OCI-LY1 (cell line): ENCODE measurements at regions not wholly inside any gene's neighbourhood (a gene's known extent, or its start where the extent isn't known, plus 50 kb on each side); places are given as distances from the start of the nearest gene placed in this dataset.

Experiments used
- H2AFZ ChIP-seq: fragments of 200-600 bp; sonication (generic), shearing (Covaris generic); 2 replicates; pipeline ENCODE4 v1.6.0; 2014; ENCODE audit warnings: antibody characterized with exemption, mild to moderate bottlenecking, low read length
- H3F3A ChIP-seq: fragments of 200-600 bp; sonication (generic), shearing (Covaris generic); 2 replicates; pipeline ENCODE4 v1.6.0; 2014; ENCODE audit warnings: mild to moderate bottlenecking, antibody characterized with exemption, low read length, moderate library complexity; ENCODE audit not compliant: insufficient read depth
- H3K27ac ChIP-seq: fragments of 200-600 bp; sonication (generic); 2 replicates; pipeline ENCODE4 v1.5.1; 2014; ENCODE audit warnings: low read length, mixed run types, mild to moderate bottlenecking, low read depth; ENCODE audit not compliant: poor library complexity, severe bottlenecking
- H3K27me3 ChIP-seq: fragments of 200-600 bp; sonication (generic); 2 replicates; pipeline ENCODE4 v1.6.0; 2014; ENCODE audit warnings: antibody characterized with exemption, mild to moderate bottlenecking, low read length, moderate library complexity; ENCODE audit not compliant: insufficient read depth
- H3K36me3 ChIP-seq: fragments of 200-600 bp; sonication (generic); 2 replicates; pipeline ENCODE4 v1.6.1; 2014; ENCODE audit warnings: mild to moderate bottlenecking, antibody characterized with exemption, low read length, moderate library complexity, mixed read lengths; ENCODE audit not compliant: insufficient read depth
- H3K4me1 ChIP-seq: fragments of 200-600 bp; sonication (generic); 2 replicates; pipeline ENCODE4 v1.5.1; 2014; ENCODE audit warnings: mild to moderate bottlenecking, low read length, moderate library complexity; ENCODE audit not compliant: insufficient read depth, severe bottlenecking
- H3K4me2 ChIP-seq: fragments of 200-600 bp; sonication (generic), shearing (Covaris generic); 2 replicates; pipeline ENCODE4 v1.6.1; 2014; ENCODE audit warnings: low read length
- H3K4me3 ChIP-seq: fragments of 200-600 bp; sonication (generic); 2 replicates; pipeline ENCODE4 v1.5.1; 2014; ENCODE audit warnings: low read length, low read depth, mild to moderate bottlenecking, mixed read lengths; ENCODE audit not compliant: poor library complexity, severe bottlenecking
- H3K79me2 ChIP-seq: fragments of 200-600 bp; shearing (Covaris generic); 2 replicates; pipeline ENCODE4 v1.6.1; 2016; ENCODE audit warnings: mixed run types, low read length, mixed read lengths; ENCODE audit not compliant: insufficient read depth
- H3K9ac ChIP-seq: fragments of 200-600 bp; sonication (generic), shearing (Covaris generic); 2 replicates; pipeline ENCODE4 v1.6.1; 2014; ENCODE audit warnings: mild to moderate bottlenecking, low read length, mixed read lengths
- H3K9me2 ChIP-seq: fragments of 200-600 bp; sonication (generic), shearing (Covaris generic); 2 replicates; pipeline ENCODE4 v1.6.1; 2014; ENCODE audit warnings: low read depth, mild to moderate bottlenecking, low read length, mixed read lengths
- H3K9me3 ChIP-seq: fragments of 200-600 bp; shearing (Covaris generic); 2 replicates; pipeline ENCODE4 v1.6.1; 2014; ENCODE audit warnings: low read length, mixed read lengths
- H4K20me1 ChIP-seq: fragments of 200-600 bp; sonication (generic), shearing (Covaris generic); 2 replicates; pipeline ENCODE4 v1.6.0; 2016; ENCODE audit warnings: mild to moderate bottlenecking, low read length; ENCODE audit not compliant: insufficient read depth
- EZH2 ChIP-seq: fragments of 200-600 bp; sonication (generic), shearing (Covaris generic); IDR thresholded peaks from 2 replicates; pipeline ENCODE4 v1.8.0; 2017; ENCODE audit warnings: borderline replicate concordance, mixed run types, mild to moderate bottlenecking, antibody characterized with exemption, low read length, moderate library complexity, mixed read lengths
- TF ChIP-seq, protein P1 (sequence below): fragments of 200-600 bp; sonication (generic), shearing (Covaris generic); IDR thresholded peaks from 2 replicates; pipeline ENCODE4 v1.5.1; 2017; ENCODE audit warnings: mild to moderate bottlenecking, antibody characterized with exemption, low read length, moderate library complexity, mixed read lengths

DNA sequence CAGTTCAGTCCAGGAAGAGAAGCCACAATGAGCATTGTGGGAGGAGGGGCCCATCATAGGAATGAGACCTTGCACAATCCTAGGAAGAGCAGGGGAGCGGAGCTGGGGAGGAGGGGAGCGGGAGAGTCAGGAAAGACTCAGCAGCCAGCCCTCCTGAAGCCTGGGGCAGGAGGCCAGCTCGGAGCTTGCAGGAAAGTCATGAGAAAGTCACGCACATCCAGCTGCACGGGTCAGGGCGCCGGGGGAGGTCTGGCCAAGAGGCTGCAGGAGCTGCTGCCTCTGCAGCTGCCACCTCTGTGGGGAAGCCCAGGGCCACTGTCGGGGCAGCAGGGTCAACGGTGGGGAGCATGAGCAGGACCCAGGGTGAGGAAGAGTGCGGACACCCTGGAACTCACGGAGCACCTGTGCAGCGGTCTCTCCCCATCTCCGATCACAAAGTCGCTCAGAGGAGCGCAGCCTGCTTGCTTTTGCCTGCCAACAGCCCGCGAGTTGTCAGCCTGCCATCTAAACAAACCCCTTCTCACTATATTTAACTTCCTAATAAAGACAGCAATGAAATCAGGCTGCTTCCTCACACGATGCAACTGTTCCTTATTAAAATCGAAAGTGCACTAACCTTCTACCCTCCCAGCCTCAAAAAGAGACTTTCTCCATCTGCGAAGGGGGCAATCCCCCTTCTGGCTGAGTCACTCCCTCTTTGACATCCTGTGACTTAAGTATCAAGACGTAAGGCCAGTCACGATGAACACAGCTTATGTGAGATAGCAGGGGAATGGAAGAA lies 52.9 kb upstream of the RTL6 start:
- Histone ChIP-seq H3K9ac (no peak overlapping the region), H3K4me2 (no peak overlapping the region), H2AFZ (no peak overlapping the region), H4K20me1 (no peaks in the 10 kb centered on the region), H3K4me1 (no peaks in the 10 kb centered on the region), H3K27me3 (no peaks in the 10 kb centered on the region), H3K79me2 (no peaks in the 10 kb centered on the region), H3K27ac (no peak overlapping the region), H3K9me2 (no peaks in the 10 kb centered on the region), H3F3A (no peaks in the 10 kb centered on the region), H3K4me3 (no peak overlapping the region), H3K9me3 (no peaks in the 10 kb centered on the region), H3K36me3 (no peaks in the 10 kb centered on the region)
- TF ChIP-seq, protein P1, sequence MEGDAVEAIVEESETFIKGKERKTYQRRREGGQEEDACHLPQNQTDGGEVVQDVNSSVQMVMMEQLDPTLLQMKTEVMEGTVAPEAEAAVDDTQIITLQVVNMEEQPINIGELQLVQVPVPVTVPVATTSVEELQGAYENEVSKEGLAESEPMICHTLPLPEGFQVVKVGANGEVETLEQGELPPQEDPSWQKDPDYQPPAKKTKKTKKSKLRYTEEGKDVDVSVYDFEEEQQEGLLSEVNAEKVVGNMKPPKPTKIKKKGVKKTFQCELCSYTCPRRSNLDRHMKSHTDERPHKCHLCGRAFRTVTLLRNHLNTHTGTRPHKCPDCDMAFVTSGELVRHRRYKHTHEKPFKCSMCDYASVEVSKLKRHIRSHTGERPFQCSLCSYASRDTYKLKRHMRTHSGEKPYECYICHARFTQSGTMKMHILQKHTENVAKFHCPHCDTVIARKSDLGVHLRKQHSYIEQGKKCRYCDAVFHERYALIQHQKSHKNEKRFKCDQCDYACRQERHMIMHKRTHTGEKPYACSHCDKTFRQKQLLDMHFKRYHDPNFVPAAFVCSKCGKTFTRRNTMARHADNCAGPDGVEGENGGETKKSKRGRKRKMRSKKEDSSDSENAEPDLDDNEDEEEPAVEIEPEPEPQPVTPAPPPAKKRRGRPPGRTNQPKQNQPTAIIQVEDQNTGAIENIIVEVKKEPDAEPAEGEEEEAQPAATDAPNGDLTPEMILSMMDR, result no peak
- TF ChIP-seq EZH2, result no peak

DNA sequence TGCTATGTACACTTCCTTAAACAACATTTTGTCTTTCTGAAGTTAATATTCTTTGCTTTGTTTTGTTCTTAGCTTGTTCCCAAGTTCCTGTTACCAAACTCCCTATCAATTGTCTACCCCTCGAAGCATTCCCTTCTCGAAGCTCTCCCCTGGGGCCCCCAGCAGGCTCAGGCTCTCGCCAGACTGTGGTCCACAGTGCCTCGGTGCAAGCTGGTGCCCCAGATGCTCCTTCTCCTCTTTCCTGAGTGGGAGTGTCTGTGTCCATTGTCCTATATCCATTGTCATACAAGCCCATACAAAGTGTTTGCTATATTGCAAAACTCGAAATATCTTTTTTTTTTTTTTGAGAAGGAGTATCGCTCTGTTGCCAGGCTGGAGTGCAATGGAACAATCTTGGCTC lies 51.7 kb upstream of the RTL6 start:
- Histone ChIP-seq H3K4me1 (no peaks in the 10 kb centered on the region), H3K4me2 (no peak overlapping the region), H3K9me2 (no peaks in the 10 kb centered on the region), H4K20me1 (no peaks in the 10 kb centered on the region), H2AFZ (no peak overlapping the region), H3F3A (no peaks in the 10 kb centered on the region), H3K79me2 (no peaks in the 10 kb centered on the region), H3K9me3 (no peaks in the 10 kb centered on the region), H3K36me3 (no peaks in the 10 kb centered on the region), H3K4me3 (no peak overlapping the region), H3K27ac (no peak overlapping the region), H3K9ac (no peak overlapping the region), H3K27me3 (no peaks in the 10 kb centered on the region)
- TF ChIP-seq, protein P1, result no peak
- TF ChIP-seq EZH2, result no peak

DNA sequence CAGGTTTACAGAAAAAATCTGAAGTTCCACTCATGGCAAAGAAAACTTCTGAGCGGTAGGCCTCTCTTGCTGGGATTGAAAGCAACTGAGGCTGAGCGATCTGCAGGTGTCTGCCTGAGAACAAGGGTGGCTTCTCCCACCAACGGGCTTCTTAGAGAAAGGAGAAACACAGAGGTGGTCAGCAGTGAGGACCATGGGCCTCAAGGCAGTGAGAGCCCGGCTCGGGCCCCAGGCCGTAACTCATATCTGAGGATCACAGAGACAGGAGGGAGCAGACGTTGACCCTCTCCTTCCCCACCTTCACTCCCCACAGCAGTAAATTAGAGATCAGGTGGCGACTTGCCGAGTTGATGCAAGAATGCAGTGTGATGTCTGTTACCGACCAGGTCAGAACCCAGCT lies 50.9 kb upstream of the RTL6 start:
- H3K4me2 ChIP-seq, result no peak overlapping the region
- TF ChIP-seq EZH2, result no peak
- TF ChIP-seq, protein P1, result no peak
- H3K36me3 ChIP-seq, result no peaks in the 10 kb centered on the region

More for the DNA sequence above, 50.9 kb upstream of the RTL6 start:
- Histone ChIP-seq H3K9me2 (no peaks in the 10 kb centered on the region), H3K9me3 (no peaks in the 10 kb centered on the region), H3K27me3 (no peaks in the 10 kb centered on the region), H3K9ac (no peak overlapping the region), H3F3A (no peaks in the 10 kb centered on the region), H3K27ac (no peak overlapping the region), H3K4me1 (no peaks in the 10 kb centered on the region), H3K4me3 (no peak overlapping the region), H2AFZ (no peak overlapping the region), H3K79me2 (no peaks in the 10 kb centered on the region), H4K20me1 (no peaks in the 10 kb centered on the region)
